Midbrain (tissue), 1 donor: ENCODE measurements at regions not wholly inside any gene's neighbourhood (a gene's known extent, or its start where the extent isn't known, plus 50 kb on each side); places are given as distances from the start of the nearest gene placed in this dataset.
"Not testable (repeated sequence)": the region's sequence is repeated elsewhere in the genome, so short reads cannot be mapped to it uniquely, and the experiment has no call there.

Source experiments
- DNase-seq: peaks from one replicate; lab custom pipeline; 2025; lab: John Stamatoyannopoulos, UW

- DNase-seq: not testable (repeated sequence)
Measured at GRCh38 chrX:107296184-107296583, 89.8 kb downstream of the DNAAF6 start.

- DNase-seq: no peak
Measured at GRCh38 chrX:107298276-107298675, 91.9 kb downstream of the DNAAF6 start.

- DNase-seq: no peak
Measured at GRCh38 chrX:107301253-107301652, 94.8 kb downstream of the DNAAF6 start.

GRCh38 chrX:107304141-107304540, 97.7 kb downstream of the DNAAF6 start:
- no peak for DNase-seq

GRCh38 chrX:107323786-107324492, 117.5 kb downstream of the DNAAF6 start:
- DNase-seq: no peak

- DNase-seq: peak; percentile 6
Measured at GRCh38 chrX:107324493-107325310, 118.3 kb downstream of the DNAAF6 start.

- DNase-seq: no peak
Measured at GRCh38 chrX:107325467-107325866, 119.1 kb downstream of the DNAAF6 start.

- peak; percentile 5 for DNase-seq
Measured at GRCh38 chrX:107348051-107348450, 101.4 kb upstream of the FRMPD3 start.

- no peak for DNase-seq
Measured at GRCh38 chrX:107348990-107349389, 100.5 kb upstream of the FRMPD3 start.

- no peak for DNase-seq
Measured at GRCh38 chrX:107355533-107355932, 93.9 kb upstream of the FRMPD3 start.

GRCh38 chrX:107360788-107361360, 88.6 kb upstream of the FRMPD3 start:
- DNase-seq: no peak

- not testable (repeated sequence) for DNase-seq
Measured at GRCh38 chrX:107370185-107370584, 79.3 kb upstream of the FRMPD3 start.

GRCh38 chrX:107374132-107374531, 75.3 kb upstream of the FRMPD3 start:
- no peak for DNase-seq

GRCh38 chrX:107374831-107375230, 74.6 kb upstream of the FRMPD3 start:
- no peak for DNase-seq

GRCh38 chrX:107376186-107376585, 73.3 kb upstream of the FRMPD3 start:
- not testable (repeated sequence) for DNase-seq

GRCh38 chrX:107384397-107385105, 64.9 kb upstream of the FRMPD3 start:
- DNase-seq: no peak

GRCh38 chrX:107389726-107390125, 59.7 kb upstream of the FRMPD3 start:
- DNase-seq: no peak

GRCh38 chrX:107393656-107394055, 55.8 kb upstream of the FRMPD3 start:
- DNase-seq: not testable (repeated sequence)

GRCh38 chrX:107396235-107396634, 53.2 kb upstream of the FRMPD3 start:
- no peak for DNase-seq

GRCh38 chrX:107396783-107397182, 52.7 kb upstream of the FRMPD3 start:
- no peak for DNase-seq

- no peak for DNase-seq
Measured at GRCh38 chrX:107398115-107398514, 51.3 kb upstream of the FRMPD3 start.
